ENCODE measurements at regions not wholly inside any gene's neighbourhood (a gene's known extent, or its start where the extent isn't known, plus 50 kb on each side); places are given as distances from the start of the nearest gene placed in this dataset.

DNA sequence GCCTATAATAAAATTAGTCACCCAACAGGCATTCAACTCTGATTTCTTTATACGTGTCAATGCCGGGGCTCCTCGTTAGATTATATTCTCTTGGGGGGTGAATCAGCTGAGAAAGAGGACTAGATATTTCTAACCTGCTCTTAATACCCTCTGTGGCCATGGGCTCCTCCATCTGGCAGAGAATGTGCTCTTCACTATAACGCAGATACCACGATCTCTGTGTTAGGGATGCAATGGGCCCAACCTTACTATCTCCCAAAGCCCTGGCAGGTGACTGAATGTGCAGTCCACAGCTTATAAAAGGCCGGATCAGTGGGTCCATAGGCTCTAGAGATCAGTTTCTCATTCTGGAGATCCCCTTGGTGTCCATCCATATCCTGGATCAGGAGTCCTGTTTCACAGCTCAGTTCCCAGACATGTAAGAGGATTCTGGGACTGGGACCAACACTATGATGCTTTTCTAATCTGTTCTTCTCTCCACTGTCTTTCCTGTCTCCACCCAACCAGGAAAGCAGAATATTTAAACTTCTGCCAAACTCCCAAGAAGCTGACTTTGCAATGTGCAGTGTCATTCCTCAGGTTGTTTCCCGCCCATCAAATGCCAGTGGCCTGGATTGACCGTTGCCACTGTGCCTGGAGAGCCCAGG is 71.4 kb upstream of the CELF4 start:
- Histone ChIP-seq H2AFZ (ENCODE audit: low read length) (no peak overlapping the region), H3K23me2 (ENCODE audit: low read depth, low read length) (no peaks in the 10 kb centered on the region), H4K20me1 (replicated peaks in 1 of 2; ENCODE audit: control insufficient read depth in 1 of 2, insufficient read depth in 2 of 2, low read length in 2 of 2) (no peaks in the 10 kb centered on the region), H3K4me2 (ENCODE audit: insufficient read depth in 1 of 2, low read depth in 2 of 2, low read length in 2 of 2) (no peak overlapping the region), H4K91ac (replicated peaks; ENCODE audit: insufficient read length, low read length) (no peak overlapping the region), H4K8ac (ENCODE audit: extremely low read depth, insufficient read depth, low read length) (no peak overlapping the region), H2BK12ac (ENCODE audit: low read depth, low read length) (no peak overlapping the region), H3K36me3 (ENCODE audit: control insufficient read depth in 2 of 4, insufficient read depth in 4 of 4, low read length in 3 of 4) (no peaks in the 10 kb centered on the region; a peak in 1 of 8 replicates), H3K9ac (replicated peaks in 1 of 4; ENCODE audit: extremely low read depth in 1 of 4, low read depth in 3 of 4, low read length in 3 of 4) (no peak overlapping the region), H3K23ac (ENCODE audit: insufficient read length) (no peak overlapping the region), H3K4ac (replicated peaks; ENCODE audit: insufficient read length, low read depth, low read length) (no peak overlapping the region), H2BK20ac (ENCODE audit: low read length) (no peak overlapping the region), H3K18ac (ENCODE audit: extremely low read depth, low read length) (no peak overlapping the region), H3K9me3 (ENCODE audit: insufficient read depth in 2 of 2, low read depth in 1 of 2, low read length in 1 of 2) (no peaks in the 10 kb centered on the region), H3K27me3 (replicated peaks in 1 of 4; ENCODE audit: control insufficient read depth in 3 of 4, extremely low read depth in 1 of 4, insufficient read depth in 3 of 4, low read length in 3 of 4) (peaks cover 0 to 2% (median 0%) of the 10 kb centered on the region in 4 experiments; a peak in 2 of 7 replicates), H3K79me1 (ENCODE audit: low read depth, low read length) (no peaks in the 10 kb centered on the region), H3K79me2 (ENCODE audit: control insufficient read depth in 1 of 2, insufficient read depth in 2 of 2, low read length in 2 of 2) (no peaks in the 10 kb centered on the region), H3K4me1 (replicated peaks in 1 of 4; ENCODE audit: control insufficient read depth in 3 of 4, insufficient read depth in 4 of 4, low read length in 3 of 4) (peaks cover 2 to 7% (median 6%) of the 10 kb centered on the region in 4 experiments), H3K14ac (ENCODE audit: insufficient read length) (no peak overlapping the region), H3K4me3 (ENCODE audit: extremely low read depth in 1 of 4, insufficient read depth in 2 of 4, low read depth in 3 of 4, low read length in 4 of 4) (no peak overlapping the region), H2BK120ac (replicated peaks; ENCODE audit: low read depth, low read length) (no peak overlapping the region), H2BK15ac (ENCODE audit: low read length) (no peak overlapping the region), H3K56ac (replicated peaks; ENCODE audit: insufficient read length, low read depth, low read length) (no peak overlapping the region), H4K5ac (ENCODE audit: insufficient read length, low read depth, low read length) (no peak overlapping the region), H2AK5ac (ENCODE audit: low read depth, low read length) (no peak overlapping the region), H3K27ac (ENCODE audit: low read depth, low read length) (no peak overlapping the region), H2BK5ac (ENCODE audit: low read depth, low read length) (no peak overlapping the region)
- ChIA-PET CTCF (ENCODE audit: partially characterized antibody) (interaction anchor here (1.0 kb wide), 1 partner anchor 65 kb away, joined by 3 read pairs; no protein-coding TSS in a partner anchor), POLR2A (ENCODE audit: partially characterized antibody) (no interaction called here)
- TF ChIP-seq CBX8 (IDR thresholded peaks at IDR 0.05; ENCODE audit: borderline replicate concordance, low read depth, low read length) (no peak), POLR2AphosphoS5 (IDR thresholded peaks at IDR 0.05; ENCODE audit: low read depth, low read length) (no peak), SIN3A (conservative IDR thresholded peaks at IDR 0.05 in 1 of 2, IDR thresholded peaks at IDR 0.05 in 1 of 2; ENCODE audit: low read depth in 1 of 2, low read length in 2 of 2) (no peak), SIX5 (IDR thresholded peaks at IDR 0.05; ENCODE audit: low read depth, low read length) (no peak), CREB1 (IDR thresholded peaks at IDR 0.05) (no peak), SP1 (IDR thresholded peaks at IDR 0.05; ENCODE audit: low read depth, low read length) (no peak), NANOG (IDR thresholded peaks at IDR 0.05; ENCODE audit: insufficient read depth, low read depth, low read length, poor library complexity, severe bottlenecking) (no peak)
- TF ChIP-seq, protein P1, sequence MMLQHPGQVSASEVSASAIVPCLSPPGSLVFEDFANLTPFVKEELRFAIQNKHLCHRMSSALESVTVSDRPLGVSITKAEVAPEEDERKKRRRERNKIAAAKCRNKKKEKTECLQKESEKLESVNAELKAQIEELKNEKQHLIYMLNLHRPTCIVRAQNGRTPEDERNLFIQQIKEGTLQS (IDR thresholded peaks at IDR 0.05; ENCODE audit: insufficient read depth, low read depth, low read length) = no peak
- DNase-seq (ENCODE audit: low read depth in 1 of 2, low spot score in 2 of 2) (no peak), FAIRE-seq (no peak)
- 90% methylated on average over 8 of the region's 8 CpGs; no CpG with 5 or more reads in 1 of the 2 experiments for WGBS, 2 experiments (ENCODE audit: extremely low coverage in 1 of 2, insufficient coverage in 1 of 2, insufficient read length in 1 of 2, insufficient replicate concordance in 2 of 2, low coverage in 1 of 2, low lambda C conversion rate in 2 of 2, missing lambda C conversion rate in 1 of 2)

Measured in H1 (cell line).